Psoas muscle (tissue), 7 donors: ENCODE measurements at regions not wholly inside any gene's neighbourhood (a gene's known extent, or its start where the extent isn't known, plus 50 kb on each side); places are given as distances from the start of the nearest gene placed in this dataset.

Source experiments
- ATAC-seq, 4 donors: fragments of 200-7000 bp; cut with Tn5 transposase; one replicate each; pipeline ENCODE4 v1.9.1; 2020; ENCODE audit warnings: moderate library complexity in 3 of 4, mild to moderate bottlenecking in 2 of 4
- DNase-seq, 2 donors: peaks; one replicate each; pipeline ENCODE4 v3.0.0-alpha.2; 2020
- H3K27ac ChIP-seq: fragments of 200-600 bp; one replicate; pipeline ENCODE4 v1.8.0; 2022
- H3K27me3 ChIP-seq, 3 donors: fragments of 200-600 bp in 1 of 3; one replicate each; pipeline versions ENCODE4 v1.6.1 to v1.8.0; 2013 to 2022; ENCODE audit warnings: low read length in 2 of 3, mild to moderate bottlenecking in 2 of 3, moderate library complexity in 1 of 3; ENCODE audit not compliant: insufficient read depth in 3 of 3
- H3K36me3 ChIP-seq, 2 donors: fragments of 200-600 bp in 1 of 2; one replicate each; pipeline versions ENCODE4 v1.6.1 to v1.8.0; 2013 to 2022; ENCODE audit warnings: low read depth in 1 of 2, mild to moderate bottlenecking in 1 of 2, moderate library complexity in 1 of 2; ENCODE audit not compliant: insufficient read depth in 1 of 2
- H3K4me1 ChIP-seq: fragments of 200-600 bp; one replicate; pipeline ENCODE4 v1.8.0; 2022
- H3K4me3 ChIP-seq: fragments of 200-600 bp; one replicate; pipeline ENCODE4 v1.8.0; 2022; ENCODE audit warnings: mild to moderate bottlenecking
- H3K9me3 ChIP-seq: fragments of 200-600 bp; one replicate; pipeline ENCODE4 v1.8.0; 2022
- WGBS, 3 donors: extraction: QIAGEN DNeasy Blood & Tissue Kit; methylation state at CpG; one replicate each; pipeline versions ENCODE4 v1.1.6 to v1.1.7; 2013; 5-methylcytosine and 5-hydroxymethylcytosine counted together
- intact Hi-C, 2 donors: fragments of 100-400 bp; cut with DNase I; formaldehyde crosslinking; loops; one replicate each; pipeline versions ENCODE4 v1.11.0 to v1.14.2; 2022
- TF ChIP-seq, protein P1 (sequence below): fragments of 200-600 bp; IDR thresholded peaks from one replicate; pipeline ENCODE4 v1.8.0; 2022; ENCODE audit warnings: antibody characterized with exemption
- donor health status: healthy with polysubstance abuse.
- donor health status: DM: no; HTN: no; CAD: no; lungs with moderate emphysema.
- donor health status: Bipolar disorder and iron deficiency.
- donor health status: healthy.
- donor health status: DM: yes; HTN: yes; CAD: no.
- donor health status: DM: no; HTN: no; CAD: no.
- donor health status: DM: yes; HTN: yes; CAD: no.

GRCh38 chr3:23029001-23029400 lies 174.1 kb upstream of the UBE2E2 start:
- intact Hi-C loops, result no loop called here
- no peaks in the 10 kb centered on the region for H3K27me3 ChIP-seq
- H3K4me1 ChIP-seq, result no peaks in the 10 kb centered on the region
- ATAC-seq (no peak), DNase-seq (no peak)
- no peak overlapping the region for H3K27ac ChIP-seq
- TF ChIP-seq, protein P1, sequence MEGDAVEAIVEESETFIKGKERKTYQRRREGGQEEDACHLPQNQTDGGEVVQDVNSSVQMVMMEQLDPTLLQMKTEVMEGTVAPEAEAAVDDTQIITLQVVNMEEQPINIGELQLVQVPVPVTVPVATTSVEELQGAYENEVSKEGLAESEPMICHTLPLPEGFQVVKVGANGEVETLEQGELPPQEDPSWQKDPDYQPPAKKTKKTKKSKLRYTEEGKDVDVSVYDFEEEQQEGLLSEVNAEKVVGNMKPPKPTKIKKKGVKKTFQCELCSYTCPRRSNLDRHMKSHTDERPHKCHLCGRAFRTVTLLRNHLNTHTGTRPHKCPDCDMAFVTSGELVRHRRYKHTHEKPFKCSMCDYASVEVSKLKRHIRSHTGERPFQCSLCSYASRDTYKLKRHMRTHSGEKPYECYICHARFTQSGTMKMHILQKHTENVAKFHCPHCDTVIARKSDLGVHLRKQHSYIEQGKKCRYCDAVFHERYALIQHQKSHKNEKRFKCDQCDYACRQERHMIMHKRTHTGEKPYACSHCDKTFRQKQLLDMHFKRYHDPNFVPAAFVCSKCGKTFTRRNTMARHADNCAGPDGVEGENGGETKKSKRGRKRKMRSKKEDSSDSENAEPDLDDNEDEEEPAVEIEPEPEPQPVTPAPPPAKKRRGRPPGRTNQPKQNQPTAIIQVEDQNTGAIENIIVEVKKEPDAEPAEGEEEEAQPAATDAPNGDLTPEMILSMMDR, result no peak
- WGBS, 3 donors, result 31 to 46% (median 45%) methylated on average over 2 of the region's 2 CpGs
- H3K4me3 ChIP-seq, result no peak overlapping the region
- H3K36me3 ChIP-seq, result no peaks in the 10 kb centered on the region
- H3K9me3 ChIP-seq, result peaks cover 8% of the 10 kb centered on the region

DNA sequence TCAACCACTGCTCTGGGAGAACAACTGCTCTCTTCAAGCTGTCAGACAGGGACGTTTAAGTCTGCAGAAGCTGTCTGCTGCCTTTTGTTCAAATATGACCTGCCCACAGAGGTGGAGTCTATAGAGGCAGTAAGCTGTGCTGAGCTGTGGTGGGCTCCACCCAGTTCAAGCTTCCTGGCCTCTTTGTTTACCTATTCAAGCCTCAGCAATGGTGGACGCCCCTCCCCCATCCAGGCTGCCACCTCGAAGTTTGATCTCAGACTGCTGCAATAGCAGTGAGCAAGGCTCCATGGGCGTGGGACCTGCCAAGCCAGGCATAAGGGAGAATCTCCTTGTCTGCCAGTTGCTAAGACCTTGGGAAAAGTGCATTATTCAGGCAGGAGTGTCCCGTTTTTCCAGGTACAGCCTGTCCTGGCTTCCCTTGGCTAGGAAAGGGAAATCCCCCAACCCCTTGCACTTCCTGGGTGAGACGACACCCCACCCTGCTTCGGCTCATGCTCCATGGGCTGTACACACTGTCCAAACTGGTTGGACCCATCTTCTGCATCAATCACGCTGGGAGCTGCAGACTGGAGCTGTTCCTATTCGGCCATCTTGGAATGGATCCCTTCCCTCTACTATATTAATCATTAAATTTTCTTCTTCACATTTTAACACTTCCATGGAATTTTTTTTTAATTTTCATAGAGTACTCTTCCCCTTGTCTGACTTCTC lies 167.0 kb upstream of the UBE2E2 start:
- Histone ChIP-seq H3K27me3 (no peaks in the 10 kb centered on the region), H3K9me3 (no peaks in the 10 kb centered on the region), H3K27ac (no peak overlapping the region), H3K4me3 (no peak overlapping the region), H3K4me1 (peaks cover 9% of the 10 kb centered on the region), H3K36me3 (no peaks in the 10 kb centered on the region)
- ATAC-seq (no peak), DNase-seq (no peak)
- 68 to 75% (median 72%) methylated on average over 9 of the region's 9 CpGs for WGBS, 3 donors
- intact Hi-C loops, result no loop called here
- TF ChIP-seq, protein P1, result no peak

DNA sequence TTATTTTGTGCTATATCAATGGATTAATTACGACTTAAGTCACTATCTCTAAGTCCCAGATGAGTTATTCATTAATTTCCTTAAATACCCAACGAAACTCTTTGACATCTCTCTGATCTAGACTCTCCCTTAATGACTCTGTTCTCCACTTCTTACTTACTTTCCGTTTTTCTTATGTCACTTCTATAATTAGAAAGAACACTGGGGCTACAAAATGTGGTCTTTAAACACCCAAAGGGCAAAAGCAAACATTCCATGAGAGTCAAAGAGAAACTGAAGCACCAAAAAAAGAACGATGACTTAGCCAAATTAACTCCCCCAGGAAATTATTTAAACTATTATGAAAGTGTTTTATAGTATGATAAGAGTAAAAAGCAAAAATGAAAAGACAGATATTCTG lies 166.4 kb upstream of the UBE2E2 start:
- H3K9me3 ChIP-seq, result no peaks in the 10 kb centered on the region
- no peak overlapping the region for H3K27ac ChIP-seq
- DNase-seq, result no peak
- H3K36me3 ChIP-seq, result no peaks in the 10 kb centered on the region
- intact Hi-C loops, result no loop called here
- no peaks in the 10 kb centered on the region for H3K27me3 ChIP-seq
- peaks cover 9% of the 10 kb centered on the region for H3K4me1 ChIP-seq
- ATAC-seq, result no peak
- WGBS, 3 donors, result 34 to 43% (median 36%) methylated on average over 4 of the region's 4 CpGs
- H3K4me3 ChIP-seq, result no peak overlapping the region
- TF ChIP-seq, protein P1, result no peak

DNA sequence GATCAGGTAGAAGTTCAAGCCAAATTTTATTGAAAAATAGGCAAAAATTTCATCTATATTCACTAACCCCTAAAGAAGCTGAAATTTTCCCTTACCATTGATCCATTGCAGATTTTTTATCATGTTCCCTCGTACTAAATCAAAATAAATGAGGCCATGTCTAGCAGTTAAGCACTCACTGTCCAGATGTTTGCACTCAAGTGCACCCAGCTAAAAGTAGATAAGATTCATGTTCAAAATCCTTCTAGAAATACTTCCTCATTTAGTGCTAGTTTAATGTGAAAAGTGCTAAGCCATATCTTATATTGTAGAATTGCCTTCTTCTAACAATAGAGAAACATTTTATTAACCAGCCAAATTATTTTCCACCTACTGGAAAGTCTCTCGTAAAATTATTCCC lies 164.7 kb upstream of the UBE2E2 start:
- 54 to 59% (median 55%) methylated on average over 2 of the region's 2 CpGs for WGBS, 3 donors
- Histone ChIP-seq H3K27ac (no peak overlapping the region), H3K27me3 (no peaks in the 10 kb centered on the region), H3K36me3 (no peaks in the 10 kb centered on the region), H3K9me3 (no peaks in the 10 kb centered on the region), H3K4me3 (no peak overlapping the region), H3K4me1 (peaks cover 9% of the 10 kb centered on the region)
- no peak for DNase-seq
- intact Hi-C loops, result no loop called here
- no peak for ATAC-seq
- TF ChIP-seq, protein P1, result no peak
